ENCODE measurements at regions not wholly inside any gene's neighbourhood (a gene's known extent, or its start where the extent isn't known, plus 50 kb on each side); places are given as distances from the start of the nearest gene placed in this dataset.
"Not testable (repeated sequence)": the region's sequence is repeated elsewhere in the genome, so short reads cannot be mapped to it uniquely, and the experiment has no call there.

- Histone ChIP-seq H3K4me1 (no peaks in the 10 kb centered on the region), H3K4me2 (no peak overlapping the region), H3K4me3 (no peak overlapping the region), H3K79me2 (ENCODE audit: low read depth) (no peaks in the 10 kb centered on the region), H3F3A (ENCODE audit: low read depth) (no peaks in the 10 kb centered on the region), H3K9ac (no peak overlapping the region), H3K27me3 (no peaks in the 10 kb centered on the region), H3K36me3 (no peaks in the 10 kb centered on the region), H2AFZ (replicated peaks) (no peak overlapping the region), H3K9me3 (ENCODE audit: low read depth) (no peaks in the 10 kb centered on the region), H4K20me1 (ENCODE audit: low read depth) (no peaks in the 10 kb centered on the region), H3K27ac (no peak overlapping the region)
- DNase-seq (ENCODE audit: low spot score): no peak
- Mint-ChIP-seq H3K9me3 (no peaks in the 10 kb centered on the region), H3K4me1 (no peaks in the 10 kb centered on the region), H3K4me3 (no peak overlapping the region), H3K27me3 (ENCODE audit: insufficient read depth, low read depth) (no peaks in the 10 kb centered on the region), H3K27ac (no peak overlapping the region), H3K36me3 (no peaks in the 10 kb centered on the region)
- TF ChIP-seq EZH2phosphoT487 (IDR thresholded peaks at IDR 0.05): no peak
- TF ChIP-seq EZH2 (IDR thresholded peaks at IDR 0.05): no peak
- no peak for TF ChIP-seq CTCF (IDR thresholded peaks at IDR 0.05)
Observed at GRCh38 chr12:42862055-42862454, 272.5 kb upstream of the PRICKLE1 start.

- H3K27ac ChIP-seq; H3F3A ChIP-seq (ENCODE audit: low read depth); H3K79me2 ChIP-seq (ENCODE audit: low read depth); H3K4me1 ChIP-seq; DNase-seq (ENCODE audit: low spot score); H3K27me3 Mint-ChIP-seq (ENCODE audit: insufficient read depth, low read depth); H3K4me2 ChIP-seq; H3K4me1 Mint-ChIP-seq; H3K27ac Mint-ChIP-seq; H3K36me3 ChIP-seq; H3K9me3 Mint-ChIP-seq; H3K9me3 ChIP-seq (ENCODE audit: low read depth); H3K27me3 ChIP-seq; H3K9ac ChIP-seq; H2AFZ ChIP-seq (replicated peaks); H3K4me3 Mint-ChIP-seq; H3K4me3 ChIP-seq; H3K36me3 Mint-ChIP-seq; H4K20me1 ChIP-seq (ENCODE audit: low read depth): not testable (repeated sequence)
Observed at GRCh38 chr12:42860331-42860730, 270.8 kb upstream of the PRICKLE1 start.

GRCh38 chr12:42859612-42860011 is 270.1 kb upstream of the PRICKLE1 start:
- Histone ChIP-seq H3K4me2 (no peak overlapping the region), H3K36me3 (no peaks in the 10 kb centered on the region), H3K4me1 (no peaks in the 10 kb centered on the region), H3K27ac (no peak overlapping the region), H3F3A (ENCODE audit: low read depth) (no peaks in the 10 kb centered on the region), H3K9me3 (ENCODE audit: low read depth) (no peaks in the 10 kb centered on the region), H2AFZ (replicated peaks) (no peak overlapping the region), H3K79me2 (ENCODE audit: low read depth) (no peaks in the 10 kb centered on the region), H4K20me1 (ENCODE audit: low read depth) (no peaks in the 10 kb centered on the region), H3K9ac (no peak overlapping the region), H3K4me3 (no peak overlapping the region), H3K27me3 (no peaks in the 10 kb centered on the region)
- no peak overlapping the region for H3K4me3 Mint-ChIP-seq
- H3K4me1 Mint-ChIP-seq: no peaks in the 10 kb centered on the region
- no peak for DNase-seq (ENCODE audit: low spot score)
- no peaks in the 10 kb centered on the region for H3K9me3 Mint-ChIP-seq
- no peaks in the 10 kb centered on the region for H3K27me3 Mint-ChIP-seq (ENCODE audit: insufficient read depth, low read depth)
- TF ChIP-seq CTCF (IDR thresholded peaks at IDR 0.05): no peak
- TF ChIP-seq EZH2 (IDR thresholded peaks at IDR 0.05): no peak
- no peak for TF ChIP-seq EZH2phosphoT487 (IDR thresholded peaks at IDR 0.05)
- H3K36me3 Mint-ChIP-seq: no peaks in the 10 kb centered on the region
- no peak overlapping the region for H3K27ac Mint-ChIP-seq

GRCh38 chr12:42857106-42857505 is 267.6 kb upstream of the PRICKLE1 start:
- Mint-ChIP-seq H3K36me3 (no peaks in the 10 kb centered on the region), H3K27ac (no peak overlapping the region), H3K9me3 (no peaks in the 10 kb centered on the region), H3K4me1 (no peaks in the 10 kb centered on the region), H3K27me3 (ENCODE audit: insufficient read depth, low read depth) (no peaks in the 10 kb centered on the region), H3K4me3 (no peak overlapping the region)
- H3K27me3 ChIP-seq: no peaks in the 10 kb centered on the region
- no peaks in the 10 kb centered on the region for H3K79me2 ChIP-seq (ENCODE audit: low read depth)
- no peaks in the 10 kb centered on the region for H3F3A ChIP-seq (ENCODE audit: low read depth)
- H3K9me3 ChIP-seq (ENCODE audit: low read depth): no peaks in the 10 kb centered on the region
- H3K4me2 ChIP-seq: no peak overlapping the region
- DNase-seq (ENCODE audit: low spot score): no peak
- no peak overlapping the region for H3K4me3 ChIP-seq
- H2AFZ ChIP-seq (replicated peaks): no peak overlapping the region
- H3K36me3 ChIP-seq: no peaks in the 10 kb centered on the region
- H3K27ac ChIP-seq: no peak overlapping the region
- H4K20me1 ChIP-seq (ENCODE audit: low read depth): no peaks in the 10 kb centered on the region
- no peak for TF ChIP-seq EZH2phosphoT487 (IDR thresholded peaks at IDR 0.05)
- no peak for TF ChIP-seq EZH2 (IDR thresholded peaks at IDR 0.05)
- no peak for TF ChIP-seq CTCF (IDR thresholded peaks at IDR 0.05)
- H3K9ac ChIP-seq: no peak overlapping the region
- no peaks in the 10 kb centered on the region for H3K4me1 ChIP-seq
